Endothelial cell of umbilical vein (primary cell): ENCODE measurements at regions not wholly inside any gene's neighbourhood (a gene's known extent, or its start where the extent isn't known, plus 50 kb on each side); places are given as distances from the start of the nearest gene placed in this dataset.

ENCODE experiments used
- BruUV-seq: library from RNA; stranded (reverse); fragments of 400-500 nt; replicated peaks from 2 replicates; lab custom pipeline; 2021; lab: Mats Ljungman, UMichigan
- CTCF ChIA-PET: fragments of 300-600, 350-600 bp; sonication (Branson Sonifier 250); formaldehyde crosslinking; loops from one replicate; lab custom pipeline; 2021; ENCODE audit warnings: antibody characterized with exemption, inconsistent platforms; lab: Charles Lee
- POLR2A ChIA-PET: fragments of 300-600, 350-600 bp; sonication (Branson Sonifier 250); formaldehyde crosslinking; loops from one replicate; lab custom pipeline; 2021; ENCODE audit warnings: antibody characterized with exemption, inconsistent platforms; lab: Charles Lee
- DNase-seq: peaks from one replicate; pipeline ENCODE4 v3.0.0-alpha.2; 2011; ENCODE audit warnings: low read depth, low spot score
- FAIRE-seq: peaks from 2 replicates; lab custom pipeline; 2011; peaks lifted over from hg19 to GRCh38; lab: Jason Lieb, UNC
- H2AFZ ChIP-seq: 2 replicates; pipeline ENCODE4 v1.6.0; 2012; ENCODE audit warnings: low read depth, low read length, control low read depth, inconsistent platforms
- H3K27ac ChIP-seq: 2 replicates; pipeline ENCODE4 v1.5.1; 2011; ENCODE audit warnings: low read depth, mild to moderate bottlenecking, control low read depth, low read length, moderate library complexity; ENCODE audit not compliant: insufficient read depth
- H3K27me3 ChIP-seq, 2 experiments: 2 replicates each; pipeline versions ENCODE4 v1.6.0 to v1.6.1; 2011; ENCODE audit warnings: low read length in 2 of 2, mixed read lengths in 1 of 2; ENCODE audit not compliant: control insufficient read depth in 2 of 2, insufficient read depth in 2 of 2
- H3K36me3 ChIP-seq, 2 experiments: 2 replicates in 1 of 2; 3 replicates in 1 of 2; pipeline ENCODE4 v1.5.1; 2011; ENCODE audit warnings: low read length in 2 of 2, mild to moderate bottlenecking in 1 of 2, moderate library complexity in 1 of 2; ENCODE audit not compliant: control insufficient read depth in 2 of 2, insufficient read depth in 2 of 2; ENCODE audit errors: extremely low read depth in 1 of 2
- H3K4me1 ChIP-seq: 3 replicates; pipeline ENCODE4 v1.5.1; 2011; ENCODE audit warnings: mild to moderate bottlenecking, low read length; ENCODE audit not compliant: control insufficient read depth, insufficient read depth; ENCODE audit errors: extremely low read depth
- H3K4me2 ChIP-seq: 2 replicates; pipeline ENCODE4 v1.6.1; 2011; ENCODE audit warnings: low read length, control low read depth, mixed read lengths; ENCODE audit not compliant: insufficient read depth
- H3K4me3 ChIP-seq, 3 experiments: fragments of 200-600 bp in 1 of 3; sonication (generic), shearing (Covaris generic) in 1 of 3; replicated peaks in 1 of 3; 2 replicates each; pipeline ENCODE4 v1.5.1; 2011 to 2016; ENCODE audit warnings: control low read depth in 3 of 3, low read length in 3 of 3, mild to moderate bottlenecking in 2 of 3, inconsistent platforms in 1 of 3, low read depth in 1 of 3, moderate library complexity in 1 of 3; ENCODE audit not compliant: insufficient read depth in 1 of 3
- H3K79me2 ChIP-seq: 2 replicates; pipeline ENCODE4 v1.6.0; 2012; ENCODE audit warnings: low read length, inconsistent platforms; ENCODE audit not compliant: control insufficient read depth, insufficient read depth
- H3K9ac ChIP-seq: replicated peaks from 2 replicates; pipeline ENCODE3; 2011; ENCODE audit warnings: low read length, control low read depth; ENCODE audit not compliant: insufficient read depth; ENCODE audit errors: extremely low read depth
- H3K9me1 ChIP-seq: replicated peaks from 3 replicates; pipeline ENCODE4 v1.6.0; 2011; ENCODE audit warnings: mild to moderate bottlenecking, low read length; ENCODE audit not compliant: control insufficient read depth, insufficient read depth; ENCODE audit errors: extremely low read depth
- H3K9me3 ChIP-seq: replicated peaks from 2 replicates; pipeline ENCODE4 v1.5.1; 2012; ENCODE audit warnings: low read length, inconsistent platforms; ENCODE audit not compliant: control insufficient read depth, insufficient read depth
- H4K20me1 ChIP-seq: replicated peaks from 2 replicates; pipeline ENCODE3; 2011; ENCODE audit warnings: mild to moderate bottlenecking, low read length; ENCODE audit not compliant: control insufficient read depth, insufficient read depth; ENCODE audit errors: extremely low read depth
- EZH2 ChIP-seq: IDR thresholded peaks from 2 replicates; pipeline ENCODE4 v1.6.1; 2012; ENCODE audit warnings: borderline replicate concordance, low read depth, mild to moderate bottlenecking, moderate library complexity, low read length, inconsistent platforms; ENCODE audit not compliant: severe bottlenecking
- FOS ChIP-seq: IDR thresholded peaks from 2 replicates; pipeline ENCODE4 v1.6.1; 2011; ENCODE audit warnings: mild to moderate bottlenecking, low read length, moderate library complexity, borderline replicate concordance; ENCODE audit not compliant: insufficient read depth
- GATA2 ChIP-seq: IDR thresholded peaks from 2 replicates; pipeline ENCODE4 v1.7.0; 2011; ENCODE audit warnings: low read depth, mild to moderate bottlenecking, moderate library complexity, mixed read lengths, low read length; ENCODE audit not compliant: insufficient read length, insufficient read depth
- JUN ChIP-seq: IDR thresholded peaks from 2 replicates; pipeline ENCODE4 v1.6.1; 2011; ENCODE audit warnings: borderline replicate concordance, low read depth; ENCODE audit not compliant: insufficient read length, insufficient read depth
- MYC ChIP-seq: IDR thresholded peaks from one replicate; pipeline ENCODE4 v1.6.1; 2011; ENCODE audit warnings: mild to moderate bottlenecking, low read depth, low read length
- POLR2A ChIP-seq: IDR thresholded peaks from 2 replicates; pipeline ENCODE4 v1.6.1; 2012; ENCODE audit warnings: low read depth, mild to moderate bottlenecking, control low read depth, low read length
- POLR2AphosphoS5 ChIP-seq: IDR thresholded peaks from 2 replicates; pipeline ENCODE4 v1.6.1; 2012; ENCODE audit warnings: low read depth, mild to moderate bottlenecking, control low read depth, low read length, moderate library complexity; ENCODE audit not compliant: insufficient read depth
- dilution Hi-C: fragments of 300-500 bp; cut with MboI; formaldehyde crosslinking; loops from one replicate; pipeline ENCODE4 v1.15.0; 2019; ENCODE audit warnings: low sequenced_read_pairs; ENCODE audit not compliant: extremely low pct_ligation_motif_present
- intact Hi-C: fragments of 100-400 bp; cut with micrococcal nuclease; formaldehyde crosslinking; loops from one replicate; pipeline ENCODE4 v1.10.0; 2022
- TF ChIP-seq, protein P1 (sequence below), 2 donors: IDR thresholded peaks; 1 replicate in 1 of 2; 2 replicates in 1 of 2; pipeline ENCODE4 v1.5.1; 2011; ENCODE audit warnings: low read length in 2 of 2, mild to moderate bottlenecking in 2 of 2, moderate library complexity in 2 of 2, control low read depth in 1 of 2, inconsistent platforms in 1 of 2, low read depth in 1 of 2; ENCODE audit not compliant: insufficient read depth in 1 of 2; ENCODE audit errors: extremely low read depth in 1 of 2
- TF ChIP-seq, protein P2 (sequence below): IDR thresholded peaks from 2 replicates; pipeline ENCODE4 v1.6.1; 2011; ENCODE audit not compliant: insufficient read depth, insufficient read length

DNA sequence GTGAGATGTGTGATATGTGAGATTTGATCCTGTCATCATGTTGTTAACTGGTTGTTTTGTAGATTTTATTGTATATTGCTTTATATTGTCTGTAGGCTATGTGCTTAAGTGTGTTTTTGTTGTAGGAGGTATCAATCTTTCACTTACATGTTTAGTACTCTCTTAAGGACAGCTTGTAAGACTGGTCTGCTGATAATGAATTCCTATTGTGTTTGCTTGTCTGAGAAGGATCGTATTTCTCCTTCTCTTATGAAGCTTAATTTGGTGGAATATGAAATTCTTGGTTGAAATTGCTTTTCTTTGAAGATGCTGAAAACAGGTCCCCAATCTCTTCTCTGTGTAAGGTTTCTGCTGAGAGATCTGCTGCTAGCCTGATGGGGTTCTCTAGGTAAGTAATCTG lies 94.5 kb upstream of the ARHGAP5 start:
- dilution Hi-C loops = no loop called here
- TF ChIP-seq EZH2 (no peak), MYC (no peak), POLR2A (no peak), POLR2AphosphoS5 (no peak), JUN (no peak), GATA2 (no peak), FOS (no peak)
- TF ChIP-seq, protein P1, sequence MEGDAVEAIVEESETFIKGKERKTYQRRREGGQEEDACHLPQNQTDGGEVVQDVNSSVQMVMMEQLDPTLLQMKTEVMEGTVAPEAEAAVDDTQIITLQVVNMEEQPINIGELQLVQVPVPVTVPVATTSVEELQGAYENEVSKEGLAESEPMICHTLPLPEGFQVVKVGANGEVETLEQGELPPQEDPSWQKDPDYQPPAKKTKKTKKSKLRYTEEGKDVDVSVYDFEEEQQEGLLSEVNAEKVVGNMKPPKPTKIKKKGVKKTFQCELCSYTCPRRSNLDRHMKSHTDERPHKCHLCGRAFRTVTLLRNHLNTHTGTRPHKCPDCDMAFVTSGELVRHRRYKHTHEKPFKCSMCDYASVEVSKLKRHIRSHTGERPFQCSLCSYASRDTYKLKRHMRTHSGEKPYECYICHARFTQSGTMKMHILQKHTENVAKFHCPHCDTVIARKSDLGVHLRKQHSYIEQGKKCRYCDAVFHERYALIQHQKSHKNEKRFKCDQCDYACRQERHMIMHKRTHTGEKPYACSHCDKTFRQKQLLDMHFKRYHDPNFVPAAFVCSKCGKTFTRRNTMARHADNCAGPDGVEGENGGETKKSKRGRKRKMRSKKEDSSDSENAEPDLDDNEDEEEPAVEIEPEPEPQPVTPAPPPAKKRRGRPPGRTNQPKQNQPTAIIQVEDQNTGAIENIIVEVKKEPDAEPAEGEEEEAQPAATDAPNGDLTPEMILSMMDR (IDR thresholded peaks at IDR 0.05; ENCODE audit: extremely low read depth in 1 of 2, insufficient read depth in 1 of 2, low read depth in 1 of 2, low read length in 2 of 2) = no peak
- TF ChIP-seq, protein P2, sequence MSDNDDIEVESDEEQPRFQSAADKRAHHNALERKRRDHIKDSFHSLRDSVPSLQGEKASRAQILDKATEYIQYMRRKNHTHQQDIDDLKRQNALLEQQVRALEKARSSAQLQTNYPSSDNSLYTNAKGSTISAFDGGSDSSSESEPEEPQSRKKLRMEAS = no peak
- Histone ChIP-seq H3K9ac (no peak overlapping the region), H2AFZ (no peak overlapping the region), H3K4me3 (no peak overlapping the region), H3K4me2 (no peak overlapping the region), H4K20me1 (no peaks in the 10 kb centered on the region), H3K4me1 (no peaks in the 10 kb centered on the region), H3K36me3 (no peaks in the 10 kb centered on the region), H3K79me2 (no peaks in the 10 kb centered on the region), H3K27me3 (no peaks in the 10 kb centered on the region), H3K27ac (no peak overlapping the region), H3K9me3 (no peaks in the 10 kb centered on the region), H3K9me1 (no peaks in the 10 kb centered on the region)
- CTCF ChIA-PET = no interaction called here
- intact Hi-C loops = no loop called here
- POLR2A ChIA-PET = no interaction called here
- DNase-seq = no peak
- no peak for FAIRE-seq
- no TSS peak for BruUV-seq
